Pulmonary artery endothelial cell (primary cell): ENCODE measurements at regions not wholly inside any gene's neighbourhood (a gene's known extent, or its start where the extent isn't known, plus 50 kb on each side); places are given as distances from the start of the nearest gene placed in this dataset.
"Not testable (repeated sequence)": the region's sequence is repeated elsewhere in the genome, so short reads cannot be mapped to it uniquely, and the experiment has no call there.

Experiments
- DNase-seq: peaks from one replicate; pipeline ENCODE4 v3.0.0-alpha.2; 2011; ENCODE audit warnings: low read depth, low spot score

- no peak for DNase-seq
Measured at GRCh38 chr20:57834306-57835073, 124.7 kb upstream of the PMEPA1 start.

DNA sequence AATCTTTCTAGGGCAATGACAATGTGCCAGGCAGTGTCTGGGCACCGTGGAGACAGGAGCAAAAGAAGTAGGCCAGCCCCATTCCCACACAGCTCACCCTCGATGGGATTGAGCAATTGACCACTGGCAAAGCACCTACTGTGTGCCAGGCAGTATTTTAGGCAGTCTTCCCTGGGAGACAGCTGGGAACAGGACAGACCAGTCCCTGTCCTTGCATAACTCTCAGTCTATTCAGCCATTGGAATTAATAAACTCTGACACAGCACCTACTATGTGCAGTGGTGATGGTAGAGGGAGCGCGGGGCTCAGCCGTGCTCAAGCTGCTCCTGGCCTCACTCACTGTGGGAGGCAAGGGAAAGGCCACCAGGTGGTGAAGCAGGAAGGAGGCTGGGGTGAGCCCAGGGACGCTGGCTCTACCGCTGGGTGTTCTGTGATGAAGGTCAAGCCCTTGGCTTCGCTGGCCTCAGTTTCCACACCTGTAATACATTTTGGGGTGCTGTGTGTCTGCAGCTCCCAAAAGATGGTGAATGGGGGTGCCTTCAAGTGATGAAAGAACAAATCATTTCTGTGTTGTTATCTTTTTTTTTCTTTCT lies 122.3 kb upstream of the PMEPA1 start:
- DNase-seq = no peak

GRCh38 chr20:57831326-57831992 lies 121.6 kb upstream of the PMEPA1 start:
- no peak for DNase-seq

- DNase-seq = no peak
Measured at GRCh38 chr20:57830515-57830895, 120.7 kb upstream of the PMEPA1 start.

- DNase-seq = no peak
Measured at GRCh38 chr20:57829805-57830514, 120.1 kb upstream of the PMEPA1 start.

DNA sequence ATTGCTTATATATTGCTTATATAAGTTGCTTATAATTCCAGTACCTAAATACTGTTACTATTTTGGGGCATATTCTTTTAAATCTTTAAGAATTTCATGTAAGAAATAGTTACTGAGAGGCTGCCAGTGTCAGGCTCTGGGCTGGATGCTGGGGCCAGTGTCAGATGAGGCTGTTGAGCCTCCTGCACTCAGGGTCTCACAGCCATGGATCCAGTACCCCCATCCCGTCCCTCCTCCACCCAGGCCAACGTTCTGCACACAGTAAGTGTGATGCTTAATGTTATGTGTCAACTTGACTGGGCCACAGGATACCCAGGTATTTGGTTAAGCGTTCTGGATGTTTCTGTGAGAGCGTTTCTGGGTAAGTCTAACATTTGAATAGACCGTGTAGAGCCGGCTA lies 119.5 kb upstream of the PMEPA1 start:
- no peak for DNase-seq

DNA sequence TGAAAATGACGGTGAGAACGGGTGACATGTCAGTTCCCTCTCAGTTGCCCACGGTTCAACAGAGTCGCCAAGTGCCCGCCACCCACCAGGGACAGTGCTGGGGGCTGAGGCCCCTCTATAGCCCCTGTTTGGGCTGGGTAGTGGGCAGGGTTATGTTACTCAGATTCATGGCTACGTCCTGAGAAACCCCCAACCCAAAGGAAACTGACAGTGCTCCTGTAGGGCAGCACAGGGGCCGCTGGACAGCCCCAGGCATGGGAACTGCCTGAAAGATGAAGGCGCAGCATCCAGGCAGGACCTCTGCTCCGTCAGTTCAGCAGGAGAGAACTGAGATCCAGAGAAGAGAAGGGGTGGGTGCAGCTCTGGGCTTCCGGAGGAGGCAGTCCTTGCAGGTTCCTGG lies 118.9 kb upstream of the PMEPA1 start:
- DNase-seq = no peak

- DNase-seq = no peak
Measured at GRCh38 chr20:57826666-57827287, 117.0 kb upstream of the PMEPA1 start.

DNA sequence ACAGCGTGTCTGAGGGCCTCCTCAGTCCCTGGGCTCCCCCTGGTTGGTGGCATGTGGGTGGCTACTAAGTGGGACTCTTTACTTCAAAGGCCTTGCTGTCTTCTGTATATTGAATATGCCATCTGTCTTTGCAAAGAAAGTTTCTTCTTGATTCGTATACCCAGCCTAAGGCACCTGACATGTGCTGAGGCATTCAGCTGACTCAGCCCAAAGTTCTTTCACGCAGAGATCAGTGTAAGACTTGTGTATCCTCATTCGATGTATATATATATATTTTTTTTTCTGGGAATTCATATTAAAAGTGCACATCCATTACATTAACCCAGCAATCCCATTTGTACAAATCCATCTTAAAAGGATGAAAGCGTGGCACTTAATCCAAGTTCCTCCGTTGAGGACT lies 115.1 kb upstream of the PMEPA1 start:
- no peak for DNase-seq

DNA sequence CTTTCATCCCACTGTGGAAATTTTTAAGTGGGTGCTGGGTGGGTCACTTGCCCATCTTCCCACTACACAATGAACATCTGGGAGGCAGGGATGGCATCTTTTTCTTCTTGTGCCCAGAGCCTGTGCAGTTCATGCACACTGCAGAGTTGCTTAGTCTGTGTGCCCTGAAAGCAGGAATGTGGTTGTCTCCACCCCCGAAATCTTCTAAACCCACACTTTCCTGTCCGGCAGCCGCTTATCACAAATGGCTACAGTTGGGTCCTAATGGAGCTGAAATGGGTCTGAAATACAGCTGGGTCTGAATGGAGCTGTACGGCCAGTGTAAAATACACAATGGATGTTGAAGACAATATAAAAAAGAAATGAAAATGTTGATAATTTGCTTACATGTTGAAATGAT lies 112.1 kb upstream of the PMEPA1 start:
- no peak for DNase-seq

DNA sequence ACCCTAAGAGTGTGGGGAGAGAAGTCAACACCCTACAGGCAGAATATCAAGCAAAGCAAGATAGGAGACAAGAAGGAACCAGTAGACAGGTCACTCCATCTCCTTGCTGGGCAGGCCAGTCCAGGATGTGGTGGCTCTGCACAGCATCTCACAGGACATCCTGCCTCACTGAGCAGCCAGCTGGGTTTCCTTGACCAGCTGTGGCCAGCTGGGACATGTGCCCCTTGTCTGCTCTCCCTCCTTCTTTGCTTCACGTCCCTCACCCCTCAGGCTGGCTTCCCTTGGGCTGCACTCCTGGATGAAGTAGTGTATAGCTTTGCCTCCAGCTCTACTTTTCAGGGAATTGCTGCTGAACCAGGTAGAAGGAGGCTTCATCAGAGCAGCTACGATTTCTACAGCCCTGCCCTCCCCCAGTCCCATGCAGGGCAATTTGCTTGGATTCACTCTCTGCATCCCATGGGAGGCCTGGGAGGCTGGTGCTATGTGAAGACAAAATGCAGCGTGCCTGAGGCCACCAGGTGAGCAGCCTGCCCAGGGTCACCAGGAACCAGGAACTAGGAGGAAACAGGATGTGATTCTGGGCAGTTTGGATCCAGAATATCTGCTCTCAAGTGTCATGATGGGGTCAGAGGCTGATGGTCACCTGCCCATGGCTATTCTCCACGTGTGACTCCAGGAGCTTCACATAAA lies 110.0 kb upstream of the PMEPA1 start:
- DNase-seq = no peak

- no peak for DNase-seq
Measured at GRCh38 chr20:57819291-57819690, 109.5 kb upstream of the PMEPA1 start.

GRCh38 chr20:57818418-57819181 lies 108.8 kb upstream of the PMEPA1 start:
- DNase-seq = no peak

DNA sequence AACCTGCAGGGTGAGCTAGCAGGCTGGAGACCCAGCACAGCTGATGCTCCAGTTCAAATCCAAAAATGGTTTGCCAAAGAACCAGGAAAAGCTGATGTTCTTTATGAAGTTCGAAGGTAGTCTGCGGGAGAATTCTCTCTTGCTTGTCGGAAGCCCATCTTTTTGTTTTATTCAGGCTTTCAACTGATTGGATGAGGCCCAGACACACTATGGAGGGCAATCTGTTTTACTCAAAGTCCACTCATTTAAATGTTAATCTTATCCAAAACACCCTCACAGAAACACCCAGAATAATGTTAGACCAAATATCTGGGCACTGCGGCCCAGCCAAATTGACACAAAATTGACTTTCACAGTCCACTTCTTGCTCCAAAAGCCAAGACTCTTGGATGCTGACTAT lies 105.6 kb upstream of the PMEPA1 start:
- DNase-seq = no peak

DNA sequence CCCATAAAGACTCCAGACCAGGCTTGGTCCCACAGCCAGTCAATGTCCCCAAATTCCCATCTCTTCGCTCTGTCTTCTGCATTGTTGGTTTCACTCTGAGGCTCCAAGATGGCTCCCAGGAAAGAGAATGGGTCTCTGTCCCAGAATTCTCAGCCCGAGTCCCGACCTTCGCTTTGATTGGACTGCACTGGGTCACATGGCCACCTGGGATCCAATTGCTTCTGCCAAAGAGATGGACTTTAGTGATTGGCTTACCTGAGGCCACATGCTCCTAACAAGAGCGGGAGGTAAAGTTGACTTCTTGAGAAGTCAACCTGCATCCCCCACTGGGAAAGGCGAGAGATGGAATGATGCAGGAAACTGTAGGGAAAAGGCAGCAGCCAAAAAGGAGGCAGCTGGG lies 104.7 kb upstream of the PMEPA1 start:
- DNase-seq = no peak

DNA sequence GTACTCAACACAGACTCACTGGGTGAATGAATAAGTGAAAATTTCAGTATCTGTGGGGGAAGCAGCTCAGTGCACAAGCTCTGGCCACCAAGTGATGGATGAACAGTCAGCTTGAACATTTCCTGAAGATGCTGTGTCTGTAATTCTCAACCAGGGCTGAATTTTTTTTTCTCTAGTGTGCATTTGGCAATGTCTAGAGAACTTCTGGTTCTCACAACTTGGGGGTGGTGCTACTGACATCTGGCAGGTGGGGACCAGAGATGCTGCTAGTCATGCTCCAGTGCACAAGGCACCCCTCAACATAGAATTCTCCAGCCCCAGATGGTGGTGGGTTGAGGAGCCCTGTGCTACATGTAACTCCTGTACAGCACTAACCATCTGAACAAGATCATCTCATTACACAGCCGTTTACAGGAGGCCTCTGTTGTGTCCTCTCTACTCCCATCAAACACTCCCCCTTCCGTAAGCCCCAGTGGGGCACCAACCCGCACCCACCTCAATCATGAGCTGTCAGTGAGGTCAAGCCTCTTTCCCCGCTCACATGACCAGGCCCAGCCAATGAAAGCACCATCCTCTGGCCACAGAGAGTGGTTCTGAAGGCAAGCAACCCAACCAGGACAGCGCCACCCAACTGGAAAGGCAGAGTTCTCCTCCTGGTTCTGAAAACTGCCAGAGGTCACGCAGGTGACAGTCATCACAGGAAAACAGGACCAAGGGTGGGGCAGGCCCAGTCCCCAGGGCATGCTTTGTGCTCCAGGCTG lies 103.9 kb upstream of the PMEPA1 start:
- no peak for DNase-seq

- DNase-seq = not testable (repeated sequence)
Measured at GRCh38 chr20:57812632-57813031, 102.8 kb upstream of the PMEPA1 start.

DNA sequence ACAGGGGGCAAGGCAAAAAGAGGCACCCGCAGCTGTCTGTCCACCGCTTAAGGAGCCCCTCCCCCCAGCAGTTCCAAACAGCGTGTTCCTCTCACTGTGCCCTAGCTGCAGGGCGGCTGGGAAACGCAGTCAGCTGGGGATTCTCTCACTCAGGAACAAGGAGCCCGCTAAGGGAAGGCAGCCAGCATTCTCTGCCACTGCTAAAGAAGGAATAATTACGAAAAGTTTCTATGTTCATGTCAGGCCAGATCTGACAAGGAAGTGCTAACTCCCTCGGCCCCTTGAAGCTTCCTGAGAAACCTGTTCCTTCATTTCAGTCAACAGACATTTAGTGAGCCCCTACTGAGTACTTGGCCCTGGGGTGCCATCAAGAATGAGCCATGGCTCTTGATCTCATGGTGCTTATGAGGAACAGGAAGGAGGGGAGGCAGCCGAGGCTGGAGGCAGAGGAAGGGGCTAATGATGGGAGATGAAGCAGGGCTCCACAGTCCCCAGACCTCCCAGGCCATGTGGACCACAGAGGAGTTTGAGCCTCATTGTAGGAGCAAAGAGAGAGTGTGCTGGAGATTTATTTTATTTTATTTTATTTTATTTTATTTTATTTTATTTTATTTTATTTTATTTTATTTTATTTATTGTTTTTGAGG lies 101.7 kb upstream of the PMEPA1 start:
- DNase-seq = no peak
